SK-N-SH (cell line): ENCODE measurements at regions not wholly inside any gene's neighbourhood (a gene's known extent, or its start where the extent isn't known, plus 50 kb on each side); places are given as distances from the start of the nearest gene placed in this dataset.

Source experiments
- CTCF ChIA-PET: fragments of 300-600, 350-600 bp; formaldehyde crosslinking; extraction: SDS; loops from one replicate; lab custom pipeline; 2021; lab: Yijun Ruan, JAX
- POLR2A ChIA-PET: fragments of 350-600 bp; sonication (Branson Sonifier 250); formaldehyde crosslinking; extraction: SDS; loops from one replicate; lab custom pipeline; 2020; ENCODE audit warnings: antibody characterized with exemption, inconsistent platforms; lab: Yijun Ruan, JAX
- DNase-seq: peaks from one replicate; pipeline ENCODE4 v3.0.0; 2012
- H2AFZ ChIP-seq: fragments of 200-600 bp; sonication (generic); 2 replicates; pipeline ENCODE4 v1.8.1; 2016; ENCODE audit warnings: antibody characterized with exemption, mild to moderate bottlenecking, low read depth
- H3F3A ChIP-seq: fragments of 200-600 bp; sonication (generic); replicated peaks from 2 replicates; pipeline ENCODE3; 2016; ENCODE audit warnings: antibody characterized with exemption, mild to moderate bottlenecking; ENCODE audit not compliant: insufficient read depth
- H3K27ac ChIP-seq, 2 experiments: fragments of 200-500 bp in 1 of 2; fragments of 200-600 bp in 1 of 2; sonication (Bioruptor generic) in 1 of 2; sonication (generic), shearing (Covaris generic) in 1 of 2; 2 replicates each; pipeline versions ENCODE4 v1.5.1 to v1.6.1; 2014 to 2016; ENCODE audit warnings: low read depth in 2 of 2, inconsistent platforms in 1 of 2, low read length in 1 of 2, mild to moderate bottlenecking in 1 of 2, mixed read lengths in 1 of 2
- H3K27me3 ChIP-seq: fragments of 200-600 bp; sonication (generic), shearing (Covaris generic); 2 replicates; pipeline ENCODE4 v1.6.1; 2016; ENCODE audit warnings: mixed run types; ENCODE audit not compliant: insufficient read depth
- H3K36me3 ChIP-seq, 2 experiments: fragments of 200-500 bp in 1 of 2; fragments of 200-600 bp in 1 of 2; sonication (Bioruptor generic) in 1 of 2; sonication (generic) in 1 of 2; replicated peaks in 1 of 2; 2 replicates each; pipeline versions ENCODE3 to v1.5.1; 2014 to 2016; ENCODE audit warnings: low read length in 1 of 2, mild to moderate bottlenecking in 1 of 2; ENCODE audit not compliant: insufficient read depth in 2 of 2, control insufficient read depth in 1 of 2
- H3K4me1 ChIP-seq, 2 experiments: fragments of 200-500 bp in 1 of 2; fragments of 200-600 bp in 1 of 2; sonication (Bioruptor generic) in 1 of 2; sonication (generic), shearing (Covaris generic) in 1 of 2; 2 replicates each; pipeline versions ENCODE4 v1.5.1 to v1.6.1; 2014 to 2016; ENCODE audit warnings: low read depth in 1 of 2, low read length in 1 of 2, mixed run types in 1 of 2; ENCODE audit not compliant: insufficient read depth in 2 of 2, control insufficient read depth in 1 of 2
- H3K4me2 ChIP-seq: fragments of 200-600 bp; sonication (generic), shearing (Covaris generic); 2 replicates; pipeline ENCODE4 v1.6.1; 2017; ENCODE audit warnings: mixed run types
- H3K4me3 ChIP-seq, 2 experiments: fragments of 200-500 bp in 1 of 2; fragments of 200-600 bp in 1 of 2; sonication (Bioruptor generic) in 1 of 2; sonication (generic), shearing (Covaris generic) in 1 of 2; 2 replicates each; pipeline versions ENCODE4 v1.5.1 to v1.8.1; 2014 to 2016; ENCODE audit warnings: low read depth in 2 of 2, inconsistent platforms in 1 of 2, low read length in 1 of 2, mild to moderate bottlenecking in 1 of 2, mixed read lengths in 1 of 2, moderate library complexity in 1 of 2
- H3K79me2 ChIP-seq: fragments of 200-600 bp; sonication (generic); 2 replicates; pipeline ENCODE4 v1.8.1; 2017; ENCODE audit warnings: mild to moderate bottlenecking; ENCODE audit not compliant: insufficient read depth
- H3K9ac ChIP-seq: fragments of 200-600 bp; sonication (generic); 2 replicates; pipeline ENCODE4 v1.6.1; 2017; ENCODE audit warnings: mixed run types
- H3K9me2 ChIP-seq: fragments of 200-600 bp; sonication (generic); 2 replicates; pipeline ENCODE4 v1.6.1; 2017; ENCODE audit warnings: mixed run types
- H3K9me3 ChIP-seq: fragments of 200-600 bp; sonication (generic); 2 replicates; pipeline ENCODE4 v1.6.1; 2017; ENCODE audit warnings: mixed run types, mild to moderate bottlenecking, moderate library complexity
- H4K20me1 ChIP-seq: fragments of 200-600 bp; sonication (generic); 2 replicates; pipeline ENCODE4 v1.6.1; 2017; ENCODE audit warnings: mild to moderate bottlenecking, mixed run types; ENCODE audit not compliant: insufficient read depth
- CHD2 ChIP-seq: fragments of 150-350 bp; IDR thresholded peaks from 2 replicates; pipeline ENCODE4 v1.6.1; 2018; ENCODE audit warnings: low read length; ENCODE audit not compliant: partially characterized antibody
- GATA2 ChIP-seq: sonication (generic); formaldehyde crosslinking; IDR thresholded peaks from 2 replicates; pipeline ENCODE4 v1.5.0; 2020; ENCODE audit warnings: mild to moderate bottlenecking, missing genetic modification reagents
- IRF3 ChIP-seq: fragments of 150-350 bp; IDR thresholded peaks from 2 replicates; pipeline ENCODE4 v1.6.1; 2016; ENCODE audit warnings: mild to moderate bottlenecking, low read depth, low read length
- JUND ChIP-seq: IDR thresholded peaks from 2 replicates; pipeline ENCODE4 v1.4.0; 2012
- MEF2A ChIP-seq: IDR thresholded peaks from 2 replicates; pipeline ENCODE4 v1.4.0; 2012; ENCODE audit warnings: low read depth, borderline replicate concordance
- NFIC ChIP-seq: IDR thresholded peaks from 2 replicates; pipeline ENCODE4 v1.4.0; 2012; ENCODE audit warnings: borderline replicate concordance
- RFX5 ChIP-seq: IDR thresholded peaks from 2 replicates; pipeline ENCODE4 v1.6.1; 2012; ENCODE audit warnings: mild to moderate bottlenecking, improper control_type of control experiment, low read length
- RXRA ChIP-seq: IDR thresholded peaks from 2 replicates; pipeline ENCODE4 v1.4.0; 2012; ENCODE audit warnings: low read depth, mild to moderate bottlenecking, borderline replicate concordance
- SIN3A ChIP-seq: IDR thresholded peaks from 2 replicates; pipeline ENCODE4 v1.6.1; 2012; ENCODE audit warnings: low read depth, mild to moderate bottlenecking, low read length, moderate library complexity, borderline replicate concordance
- TEAD4 ChIP-seq: IDR thresholded peaks from 2 replicates; pipeline ENCODE4 v1.4.0; 2012; ENCODE audit warnings: mild to moderate bottlenecking, borderline replicate concordance; ENCODE audit not compliant: insufficient read depth
- YY1 ChIP-seq: IDR thresholded peaks from 2 replicates; pipeline ENCODE4 v1.4.0; 2012; ENCODE audit warnings: low read depth, mild to moderate bottlenecking
- WGBS: methylation state at CpG from one replicate; pipeline ENCODE4 v1.1.6; 2017; ENCODE audit warnings: low lambda C conversion rate; 5-methylcytosine and 5-hydroxymethylcytosine counted together
- TF ChIP-seq, protein P1 (sequence below): IDR thresholded peaks from 2 replicates; pipeline ENCODE4 v1.6.1; 2012; ENCODE audit warnings: mild to moderate bottlenecking, low read depth, low read length, moderate library complexity

- no peaks in the 10 kb centered on the region; a peak in 2 of 4 replicates for H3K4me1 ChIP-seq
- CTCF ChIA-PET: interaction anchor here (1.0 to 1.4 kb wide), 2 partner anchors 14 to 19 kb away, joined by 3 read pairs; no protein-coding TSS in a partner anchor
- TF ChIP-seq RFX5 (no peak), YY1 (no peak), MEF2A (no peak), GATA2 (CRISPR knock-in tag) (no peak), JUND (no peak), SIN3A (no peak), RXRA (no peak), IRF3 (no peak), CHD2 (no peak)
- TF ChIP-seq, protein P1, sequence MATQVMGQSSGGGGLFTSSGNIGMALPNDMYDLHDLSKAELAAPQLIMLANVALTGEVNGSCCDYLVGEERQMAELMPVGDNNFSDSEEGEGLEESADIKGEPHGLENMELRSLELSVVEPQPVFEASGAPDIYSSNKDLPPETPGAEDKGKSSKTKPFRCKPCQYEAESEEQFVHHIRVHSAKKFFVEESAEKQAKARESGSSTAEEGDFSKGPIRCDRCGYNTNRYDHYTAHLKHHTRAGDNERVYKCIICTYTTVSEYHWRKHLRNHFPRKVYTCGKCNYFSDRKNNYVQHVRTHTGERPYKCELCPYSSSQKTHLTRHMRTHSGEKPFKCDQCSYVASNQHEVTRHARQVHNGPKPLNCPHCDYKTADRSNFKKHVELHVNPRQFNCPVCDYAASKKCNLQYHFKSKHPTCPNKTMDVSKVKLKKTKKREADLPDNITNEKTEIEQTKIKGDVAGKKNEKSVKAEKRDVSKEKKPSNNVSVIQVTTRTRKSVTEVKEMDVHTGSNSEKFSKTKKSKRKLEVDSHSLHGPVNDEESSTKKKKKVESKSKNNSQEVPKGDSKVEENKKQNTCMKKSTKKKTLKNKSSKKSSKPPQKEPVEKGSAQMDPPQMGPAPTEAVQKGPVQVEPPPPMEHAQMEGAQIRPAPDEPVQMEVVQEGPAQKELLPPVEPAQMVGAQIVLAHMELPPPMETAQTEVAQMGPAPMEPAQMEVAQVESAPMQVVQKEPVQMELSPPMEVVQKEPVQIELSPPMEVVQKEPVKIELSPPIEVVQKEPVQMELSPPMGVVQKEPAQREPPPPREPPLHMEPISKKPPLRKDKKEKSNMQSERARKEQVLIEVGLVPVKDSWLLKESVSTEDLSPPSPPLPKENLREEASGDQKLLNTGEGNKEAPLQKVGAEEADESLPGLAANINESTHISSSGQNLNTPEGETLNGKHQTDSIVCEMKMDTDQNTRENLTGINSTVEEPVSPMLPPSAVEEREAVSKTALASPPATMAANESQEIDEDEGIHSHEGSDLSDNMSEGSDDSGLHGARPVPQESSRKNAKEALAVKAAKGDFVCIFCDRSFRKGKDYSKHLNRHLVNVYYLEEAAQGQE: no peak
Observed at GRCh38 chr18:25862881-25863600, 227.4 kb downstream of the SS18 start.

DNA sequence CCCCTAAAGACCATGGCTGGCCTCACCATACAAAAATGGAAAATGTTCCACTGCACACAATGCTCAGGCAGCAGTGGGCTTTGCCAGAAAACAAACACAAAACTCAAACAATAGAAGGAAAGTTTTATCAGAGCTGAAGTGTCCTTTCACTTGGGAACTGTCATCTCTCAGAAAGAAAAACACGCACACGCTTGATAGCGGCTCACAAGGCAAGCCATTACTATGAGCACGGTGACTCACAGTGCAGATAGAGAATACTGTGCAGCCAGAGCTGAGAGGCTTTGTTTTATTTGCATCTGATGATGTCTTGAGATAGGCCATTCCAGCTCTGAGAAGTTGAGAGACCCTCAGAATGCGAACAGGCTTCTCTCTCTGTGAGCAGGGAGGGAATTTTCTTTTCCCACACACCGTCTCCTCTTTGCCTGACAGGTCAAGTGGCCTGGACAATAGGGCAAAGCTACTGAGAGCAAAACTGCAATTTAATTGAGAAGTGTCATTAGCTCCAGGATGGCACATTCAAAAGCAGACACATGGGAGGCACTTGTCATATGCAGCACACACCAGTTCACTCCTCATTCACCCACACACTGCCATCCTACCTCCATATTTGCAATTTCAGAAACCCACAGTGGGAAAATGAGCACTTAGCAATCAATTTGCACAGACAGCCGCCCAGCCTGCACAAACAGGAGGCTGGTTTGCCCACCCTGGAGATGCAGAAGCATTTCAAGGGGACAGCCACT, 236.6 kb downstream of the SS18 start:
- no peak overlapping the region for H2AFZ ChIP-seq
- POLR2A ChIA-PET: no interaction called here
- H3K27me3 ChIP-seq: no peaks in the 10 kb centered on the region
- H4K20me1 ChIP-seq: no peaks in the 10 kb centered on the region
- DNase-seq: no peak
- H3K36me3 ChIP-seq: no peaks in the 10 kb centered on the region
- no peaks in the 10 kb centered on the region for H3K9me3 ChIP-seq
- H3K4me3 ChIP-seq: no peak overlapping the region
- 70% methylated on average over 7 of the region's 7 CpGs for WGBS
- H3K9me2 ChIP-seq: no peaks in the 10 kb centered on the region
- H3K4me2 ChIP-seq: no peak overlapping the region
- H3K27ac ChIP-seq: no peak overlapping the region
- no peak overlapping the region for H3K9ac ChIP-seq
- no peaks in the 10 kb centered on the region for H3F3A ChIP-seq
- no peaks in the 10 kb centered on the region; a peak in 1 of 4 replicates for H3K4me1 ChIP-seq
- CTCF ChIA-PET: interaction anchor here (1.9 kb wide), 1 partner anchor 43 kb away, joined by 4 read pairs; no protein-coding TSS in a partner anchor
- no peak for TF ChIP-seq NFIC
- TF ChIP-seq TEAD4: no peak
- TF ChIP-seq, all 33 proteins: peak for 0
- no peaks in the 10 kb centered on the region for H3K79me2 ChIP-seq

More at GRCh38 chr18:25862881-25863600, 227.4 kb downstream of the SS18 start:
- Histone ChIP-seq H3K27ac (no peak overlapping the region), H4K20me1 (no peaks in the 10 kb centered on the region), H3K4me2 (no peak overlapping the region), H3K79me2 (no peaks in the 10 kb centered on the region), H3K36me3 (no peaks in the 10 kb centered on the region), H3K9me2 (no peaks in the 10 kb centered on the region), H3F3A (no peaks in the 10 kb centered on the region), H3K4me3 (no peak overlapping the region), H3K9me3 (no peaks in the 10 kb centered on the region), H3K9ac (no peak overlapping the region), H3K27me3 (no peaks in the 10 kb centered on the region; the same call in 1 of the 2 replicates), H2AFZ (no peak overlapping the region)
- no peak for DNase-seq
- POLR2A ChIA-PET: no interaction called here
- WGBS: 44% methylated on average over 9 of the region's 9 CpGs
